H1 (cell line): ENCODE measurements at regions not wholly inside any gene's neighbourhood (a gene's known extent, or its start where the extent isn't known, plus 50 kb on each side); places are given as distances from the start of the nearest gene placed in this dataset.

ENCODE experiments used
- HDAC6 ChIP-seq: IDR thresholded peaks from one replicate; pipeline ENCODE4 v1.7.1; 2012; ENCODE audit warnings: low read depth, mild to moderate bottlenecking, inconsistent platforms, low read length, moderate library complexity
- SRF ChIP-seq: IDR thresholded peaks from 2 replicates; pipeline ENCODE4 v1.6.1; 2011; ENCODE audit warnings: mild to moderate bottlenecking, low read depth, low read length, moderate library complexity
- TEAD4 ChIP-seq: IDR thresholded peaks from 2 replicates; pipeline ENCODE4 v1.6.1; 2012; ENCODE audit warnings: low read depth, low read length, inconsistent platforms, mixed read lengths

DNA sequence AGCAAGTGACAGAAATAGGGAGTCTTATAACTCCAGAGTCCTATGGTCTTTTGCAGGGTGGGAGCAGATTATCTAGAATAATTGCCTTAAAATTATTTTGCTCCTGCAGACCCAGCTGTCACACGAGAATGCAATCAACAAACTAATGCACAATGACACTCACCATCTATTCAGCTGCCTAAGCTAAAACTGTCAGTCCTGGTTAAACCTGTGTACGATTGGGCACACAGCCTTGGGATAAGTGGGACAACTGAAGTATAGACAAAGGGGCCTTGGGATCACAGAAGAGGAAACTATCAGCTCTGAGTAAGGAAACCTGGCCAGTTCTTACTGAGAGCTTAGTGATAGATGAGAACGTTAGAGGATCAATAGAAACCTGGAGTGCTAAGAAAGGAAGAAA, 595.9 kb upstream of the KIRREL3 start (continued):
- TF ChIP-seq HDAC6 (no peak), SRF (no peak), TEAD4 (no peak)
